IgD-negative memory B cell (primary cell): ENCODE measurements at regions not wholly inside any gene's neighbourhood (a gene's known extent, or its start where the extent isn't known, plus 50 kb on each side); places are given as distances from the start of the nearest gene placed in this dataset.
"Not testable (repeated sequence)": the region's sequence is repeated elsewhere in the genome, so short reads cannot be mapped to it uniquely, and the experiment has no call there.

ENCODE experiments used
- H3K27ac Mint-ChIP-seq, 3 donors: one replicate each; pipeline ENCODE4 v1.8.0; 2020 to 2022; ENCODE audit warnings: mild to moderate bottlenecking in 3 of 3, mixed read lengths in 3 of 3, moderate library complexity in 1 of 3
- H3K27me3 Mint-ChIP-seq: one replicate; pipeline ENCODE4 v1.8.0; 2021; ENCODE audit warnings: mixed read lengths
- H3K36me3 Mint-ChIP-seq: one replicate; pipeline ENCODE4 v1.8.0; 2020; ENCODE audit warnings: mild to moderate bottlenecking, mixed read lengths
- H3K4me1 Mint-ChIP-seq, 3 donors: one replicate each; pipeline ENCODE4 v1.8.0; 2020 to 2022; ENCODE audit warnings: mixed read lengths in 3 of 3, mild to moderate bottlenecking in 1 of 3
- H3K4me3 Mint-ChIP-seq, 4 donors: one replicate each; pipeline ENCODE4 v1.8.0; 2020 to 2022; ENCODE audit warnings: mild to moderate bottlenecking in 4 of 4, mixed read lengths in 4 of 4, moderate library complexity in 3 of 4
- H3K9me3 Mint-ChIP-seq, 3 donors: one replicate each; pipeline ENCODE4 v1.8.0; 2020 to 2021; ENCODE audit warnings: mixed read lengths in 3 of 3, mild to moderate bottlenecking in 1 of 3

GRCh38 chr22:27597703-27598444, 203.7 kb downstream of the MN1 start:
- peaks cover 5% of the 10 kb centered on the region for H3K27me3 Mint-ChIP-seq
- no peaks in the 10 kb centered on the region for H3K4me1 Mint-ChIP-seq
- H3K9me3 Mint-ChIP-seq = no peaks in the 10 kb centered on the region
- H3K36me3 Mint-ChIP-seq = no peaks in the 10 kb centered on the region
- no peak overlapping the region for H3K4me3 Mint-ChIP-seq
- no peak overlapping the region for H3K27ac Mint-ChIP-seq

- Mint-ChIP-seq H3K4me3 (no peak overlapping the region), H3K27me3 (peaks cover 3% of the 10 kb centered on the region), H3K4me1 (no peaks in the 10 kb centered on the region), H3K27ac (no peak overlapping the region), H3K9me3 (no peaks in the 10 kb centered on the region), H3K36me3 (no peaks in the 10 kb centered on the region)
Measured at GRCh38 chr22:27598792-27599191, 202.8 kb downstream of the MN1 start.

- Mint-ChIP-seq H3K27ac (no peak overlapping the region), H3K4me3 (no peak overlapping the region), H3K27me3 (peaks cover 7% of the 10 kb centered on the region), H3K4me1 (no peaks in the 10 kb centered on the region), H3K36me3 (no peaks in the 10 kb centered on the region), H3K9me3 (peaks cover 0 to 2% (median 1%) of the 10 kb centered on the region in 3 donors)
Measured at GRCh38 chr22:27601195-27601594, 200.4 kb downstream of the MN1 start.

- H3K36me3 Mint-ChIP-seq = no peaks in the 10 kb centered on the region
- H3K4me3 Mint-ChIP-seq = no peak overlapping the region
- no peaks in the 10 kb centered on the region for H3K4me1 Mint-ChIP-seq
- H3K9me3 Mint-ChIP-seq = peaks cover 0 to 2% (median 1%) of the 10 kb centered on the region in 3 donors
- peaks cover 7% of the 10 kb centered on the region for H3K27me3 Mint-ChIP-seq
- H3K27ac Mint-ChIP-seq = no peak overlapping the region
Measured at GRCh38 chr22:27602390-27602789, 199.2 kb downstream of the MN1 start.

- H3K27me3 Mint-ChIP-seq = peaks cover 7% of the 10 kb centered on the region
- no peaks in the 10 kb centered on the region for H3K36me3 Mint-ChIP-seq
- H3K4me1 Mint-ChIP-seq = no peaks in the 10 kb centered on the region
- peaks cover 0 to 2% (median 1%) of the 10 kb centered on the region in 3 donors for H3K9me3 Mint-ChIP-seq
- H3K27ac Mint-ChIP-seq = no peak overlapping the region
- no peak overlapping the region for H3K4me3 Mint-ChIP-seq
Measured at GRCh38 chr22:27603111-27603799, 198.3 kb downstream of the MN1 start.

- Mint-ChIP-seq H3K27me3 (peaks cover 7% of the 10 kb centered on the region), H3K27ac (no peak overlapping the region), H3K4me3 (no peak overlapping the region), H3K4me1 (no peaks in the 10 kb centered on the region), H3K36me3 (no peaks in the 10 kb centered on the region), H3K9me3 (peaks cover 0 to 2% (median 1%) of the 10 kb centered on the region in 3 donors)
Measured at GRCh38 chr22:27603800-27604144, 197.8 kb downstream of the MN1 start.

GRCh38 chr22:27605390-27605789, 196.2 kb downstream of the MN1 start:
- Mint-ChIP-seq H3K4me1 (no peaks in the 10 kb centered on the region), H3K27me3 (peaks cover 7% of the 10 kb centered on the region), H3K36me3 (no peaks in the 10 kb centered on the region), H3K27ac (no peak overlapping the region), H3K9me3 (peaks cover 0 to 2% (median 1%) of the 10 kb centered on the region in 3 donors), H3K4me3 (no peak overlapping the region)

- H3K4me3 Mint-ChIP-seq, H3K4me1 Mint-ChIP-seq, H3K9me3 Mint-ChIP-seq, H3K27ac Mint-ChIP-seq, H3K27me3 Mint-ChIP-seq, H3K36me3 Mint-ChIP-seq: not testable (repeated sequence)
Measured at GRCh38 chr22:27607750-27608149, 193.8 kb downstream of the MN1 start.

- Mint-ChIP-seq H3K9me3 (peaks cover 0 to 2% (median 0%) of the 10 kb centered on the region in 3 donors), H3K4me1 (peaks cover 0 to 2% (median 0%) of the 10 kb centered on the region in 3 donors), H3K4me3 (no peak overlapping the region), H3K27ac (no peak overlapping the region), H3K36me3 (no peaks in the 10 kb centered on the region), H3K27me3 (peaks cover 10% of the 10 kb centered on the region)
Measured at GRCh38 chr22:27609451-27609888, 192.1 kb downstream of the MN1 start.

- not testable (repeated sequence) for H3K4me1 Mint-ChIP-seq
- peaks cover 13% of the 10 kb centered on the region for H3K27me3 Mint-ChIP-seq
Measured at GRCh38 chr22:27610164-27610563, 191.4 kb downstream of the MN1 start.

GRCh38 chr22:27610863-27611786, 190.4 kb downstream of the MN1 start:
- H3K36me3 Mint-ChIP-seq = no peaks in the 10 kb centered on the region
- H3K27ac Mint-ChIP-seq = no peak overlapping the region
- peaks cover 18% of the 10 kb centered on the region for H3K27me3 Mint-ChIP-seq
- H3K4me1 Mint-ChIP-seq = peaks cover 0 to 2% (median 0%) of the 10 kb centered on the region in 3 donors
- H3K4me3 Mint-ChIP-seq = no peak overlapping the region
- H3K9me3 Mint-ChIP-seq = peaks cover 0 to 2% (median 0%) of the 10 kb centered on the region in 3 donors

More at GRCh38 chr22:27610164-27610563, 191.4 kb downstream of the MN1 start:
- not testable (repeated sequence) for H3K27ac Mint-ChIP-seq, H3K36me3 Mint-ChIP-seq, H3K4me3 Mint-ChIP-seq, H3K9me3 Mint-ChIP-seq

- peaks cover 0 to 2% (median 0%) of the 10 kb centered on the region in 3 donors for H3K9me3 Mint-ChIP-seq
- peaks cover 18% of the 10 kb centered on the region for H3K27me3 Mint-ChIP-seq
- H3K36me3 Mint-ChIP-seq = no peaks in the 10 kb centered on the region
- no peak overlapping the region for H3K27ac Mint-ChIP-seq
- H3K4me3 Mint-ChIP-seq = no peak overlapping the region
- H3K4me1 Mint-ChIP-seq = peaks cover 0 to 2% (median 0%) of the 10 kb centered on the region in 3 donors
Measured at GRCh38 chr22:27612115-27612514, 189.4 kb downstream of the MN1 start.

GRCh38 chr22:27613099-27614005, 188.2 kb downstream of the MN1 start:
- H3K27me3 Mint-ChIP-seq = peaks cover 18% of the 10 kb centered on the region
- peaks cover 0 to 2% (median 0%) of the 10 kb centered on the region in 3 donors for H3K9me3 Mint-ChIP-seq
- H3K36me3 Mint-ChIP-seq = no peaks in the 10 kb centered on the region
- H3K4me1 Mint-ChIP-seq = peaks cover 0 to 2% (median 0%) of the 10 kb centered on the region in 3 donors
- no peak overlapping the region for H3K4me3 Mint-ChIP-seq
- H3K27ac Mint-ChIP-seq = no peak overlapping the region

- no peaks in the 10 kb centered on the region for H3K36me3 Mint-ChIP-seq
- peaks cover 0 to 2% (median 0%) of the 10 kb centered on the region in 3 donors for H3K4me1 Mint-ChIP-seq
- H3K9me3 Mint-ChIP-seq = peaks cover 0 to 2% (median 0%) of the 10 kb centered on the region in 3 donors
- H3K27ac Mint-ChIP-seq = no peak overlapping the region
- no peak overlapping the region for H3K4me3 Mint-ChIP-seq
- peaks cover 18% of the 10 kb centered on the region for H3K27me3 Mint-ChIP-seq
Measured at GRCh38 chr22:27614006-27614649, 187.4 kb downstream of the MN1 start.
